Subcutaneous abdominal adipose tissue (tissue), 5 donors: ENCODE measurements at regions not wholly inside any gene's neighbourhood (a gene's known extent, or its start where the extent isn't known, plus 50 kb on each side); places are given as distances from the start of the nearest gene placed in this dataset.

ENCODE experiments used
- H3K27ac ChIP-seq: one replicate; pipeline ENCODE4 v1.7.0; 2013; ENCODE audit warnings: low read depth, mild to moderate bottlenecking, inconsistent platforms, low read length, moderate library complexity
- H3K27me3 ChIP-seq, 5 donors: one replicate each; pipeline ENCODE4 v1.7.0; 2013; ENCODE audit warnings: low read length in 5 of 5, inconsistent platforms in 1 of 5; ENCODE audit not compliant: control insufficient read depth in 5 of 5, insufficient read depth in 4 of 5
- H3K36me3 ChIP-seq, 5 donors: one replicate each; pipeline ENCODE4 v1.7.0; 2013; ENCODE audit warnings: low read length in 5 of 5; ENCODE audit not compliant: control insufficient read depth in 5 of 5, insufficient read depth in 5 of 5
- H3K4me1 ChIP-seq, 5 donors: one replicate each; pipeline ENCODE4 v1.7.0; 2013; ENCODE audit warnings: low read length in 5 of 5, mild to moderate bottlenecking in 3 of 5, moderate library complexity in 1 of 5; ENCODE audit not compliant: control insufficient read depth in 5 of 5, insufficient read depth in 5 of 5
- H3K4me3 ChIP-seq, 5 donors: one replicate each; pipeline ENCODE4 v1.7.0; 2013; ENCODE audit warnings: low read length in 5 of 5, low read depth in 1 of 5
- H3K9ac ChIP-seq, 5 donors: one replicate each; pipeline ENCODE4 v1.7.0; 2013; ENCODE audit warnings: low read length in 5 of 5, mild to moderate bottlenecking in 4 of 5, moderate library complexity in 3 of 5
- H3K9me3 ChIP-seq, 5 donors: one replicate each; pipeline ENCODE4 v1.7.0; 2013; ENCODE audit warnings: low read length in 5 of 5; ENCODE audit not compliant: control insufficient read depth in 5 of 5
- donor health status: healthy.
- donor health status: healthy.
- donor health status: healthy.
- donor health status: healthy.
- donor health status: healthy.

GRCh38 chr13:85317781-85318180 lies 481.4 kb downstream of the SLITRK6 start:
- Histone ChIP-seq H3K9me3 (no peaks in the 10 kb centered on the region), H3K27ac (no peak overlapping the region), H3K36me3 (no peaks in the 10 kb centered on the region), H3K9ac (no peak overlapping the region), H3K27me3 (no peaks in the 10 kb centered on the region), H3K4me1 (no peaks in the 10 kb centered on the region), H3K4me3 (no peak overlapping the region)

- Histone ChIP-seq H3K36me3 (no peaks in the 10 kb centered on the region), H3K27ac (no peak overlapping the region), H3K9me3 (no peaks in the 10 kb centered on the region)
Measured at GRCh38 chr13:85316506-85317025, 482.7 kb downstream of the SLITRK6 start.

GRCh38 chr13:85314686-85315085 lies 484.5 kb downstream of the SLITRK6 start:
- Histone ChIP-seq H3K27ac (no peak overlapping the region), H3K4me3 (no peak overlapping the region), H3K4me1 (no peaks in the 10 kb centered on the region), H3K36me3 (no peaks in the 10 kb centered on the region), H3K27me3 (no peaks in the 10 kb centered on the region), H3K9me3 (no peaks in the 10 kb centered on the region), H3K9ac (no peak overlapping the region)

More at GRCh38 chr13:85316506-85317025, 482.7 kb downstream of the SLITRK6 start:
- Histone ChIP-seq H3K27me3 (no peaks in the 10 kb centered on the region), H3K4me3 (no peak overlapping the region), H3K9ac (no peak overlapping the region), H3K4me1 (no peaks in the 10 kb centered on the region)

- Histone ChIP-seq H3K27ac (no peak overlapping the region), H3K27me3 (no peaks in the 10 kb centered on the region), H3K4me3 (no peak overlapping the region), H3K36me3 (no peaks in the 10 kb centered on the region), H3K4me1 (no peaks in the 10 kb centered on the region), H3K9ac (no peak overlapping the region), H3K9me3 (no peaks in the 10 kb centered on the region)
Measured at GRCh38 chr13:85313761-85314503, 485.3 kb downstream of the SLITRK6 start.

- Histone ChIP-seq H3K4me1 (no peaks in the 10 kb centered on the region), H3K27me3 (no peaks in the 10 kb centered on the region), H3K4me3 (no peak overlapping the region), H3K36me3 (no peaks in the 10 kb centered on the region), H3K9ac (no peak overlapping the region), H3K27ac (no peak overlapping the region), H3K9me3 (no peaks in the 10 kb centered on the region)
Measured at GRCh38 chr13:85312071-85312470, 487.1 kb downstream of the SLITRK6 start.

- H3K9me3 ChIP-seq = no peaks in the 10 kb centered on the region
- no peaks in the 10 kb centered on the region for H3K27me3 ChIP-seq
- no peak overlapping the region for H3K27ac ChIP-seq
- H3K4me1 ChIP-seq = no peaks in the 10 kb centered on the region
- no peak overlapping the region for H3K4me3 ChIP-seq
- no peaks in the 10 kb centered on the region for H3K36me3 ChIP-seq
- H3K9ac ChIP-seq = no peak overlapping the region
Measured at GRCh38 chr13:85303630-85304029, 495.6 kb downstream of the SLITRK6 start.

- Histone ChIP-seq H3K9ac (no peak overlapping the region), H3K27ac (no peak overlapping the region)
Measured at GRCh38 chr13:85298387-85298924, 500.8 kb downstream of the SLITRK6 start.

GRCh38 chr13:85288698-85289097 lies 510.5 kb downstream of the SLITRK6 start:
- H3K9ac ChIP-seq = no peak overlapping the region
- H3K27ac ChIP-seq = no peak overlapping the region
- no peaks in the 10 kb centered on the region for H3K4me1 ChIP-seq
- H3K9me3 ChIP-seq = no peaks in the 10 kb centered on the region
- no peaks in the 10 kb centered on the region for H3K27me3 ChIP-seq
- no peaks in the 10 kb centered on the region for H3K36me3 ChIP-seq
- H3K4me3 ChIP-seq = no peak overlapping the region

More at GRCh38 chr13:85298387-85298924, 500.8 kb downstream of the SLITRK6 start:
- Histone ChIP-seq H3K36me3 (no peaks in the 10 kb centered on the region), H3K4me3 (no peak overlapping the region), H3K9me3 (no peaks in the 10 kb centered on the region), H3K27me3 (no peaks in the 10 kb centered on the region), H3K4me1 (no peaks in the 10 kb centered on the region)

- Histone ChIP-seq H3K27ac (no peak overlapping the region), H3K4me1 (no peaks in the 10 kb centered on the region), H3K4me3 (no peak overlapping the region), H3K9me3 (no peaks in the 10 kb centered on the region), H3K9ac (no peak overlapping the region), H3K36me3 (no peaks in the 10 kb centered on the region), H3K27me3 (no peaks in the 10 kb centered on the region)
Measured at GRCh38 chr13:85287528-85287927, 511.7 kb downstream of the SLITRK6 start.

GRCh38 chr13:85286081-85286480 lies 513.1 kb downstream of the SLITRK6 start:
- Histone ChIP-seq H3K4me3 (no peak overlapping the region), H3K9ac (no peak overlapping the region), H3K27ac (no peak overlapping the region), H3K27me3 (no peaks in the 10 kb centered on the region), H3K9me3 (no peaks in the 10 kb centered on the region), H3K36me3 (no peaks in the 10 kb centered on the region), H3K4me1 (no peaks in the 10 kb centered on the region)
